Mesendoderm (in vitro differentiated cells): ENCODE measurements at regions not wholly inside any gene's neighbourhood (a gene's known extent, or its start where the extent isn't known, plus 50 kb on each side); places are given as distances from the start of the nearest gene placed in this dataset.

Source experiments
- DNase-seq: peaks from one replicate; pipeline ENCODE4 v3.0.0; 2013
- H2AK5ac ChIP-seq: 2 replicates; pipeline ENCODE4 v1.6.1; 2013; ENCODE audit warnings: low read length, inconsistent platforms
- H2BK120ac ChIP-seq: 2 replicates; pipeline ENCODE4 v1.6.1; 2013; ENCODE audit warnings: low read depth, mild to moderate bottlenecking, low read length, moderate library complexity, mixed read lengths
- H2BK15ac ChIP-seq: replicated peaks from 2 replicates; pipeline ENCODE4 v1.6.1; 2013; ENCODE audit warnings: low read depth, mild to moderate bottlenecking, moderate library complexity
- H2BK5ac ChIP-seq: 2 replicates; pipeline ENCODE4 v1.6.1; 2013; ENCODE audit warnings: low read length, inconsistent platforms
- H3K18ac ChIP-seq: 2 replicates; pipeline ENCODE4 v1.6.1; 2013; ENCODE audit warnings: mild to moderate bottlenecking, low read length, mixed read lengths
- H3K23ac ChIP-seq: one replicate; pipeline ENCODE4 v1.6.1; 2013; ENCODE audit warnings: low read length
- H3K27ac ChIP-seq: 2 replicates; pipeline ENCODE4 v1.5.1; 2013; ENCODE audit warnings: low read depth, mild to moderate bottlenecking, inconsistent platforms, low read length, moderate library complexity
- H3K27me3 ChIP-seq: 2 replicates; pipeline ENCODE4 v1.6.1; 2013; ENCODE audit warnings: low read length, control low read depth, mild to moderate bottlenecking, inconsistent platforms; ENCODE audit not compliant: insufficient read depth, poor library complexity
- H3K36me3 ChIP-seq: 2 replicates; pipeline ENCODE4 v1.6.1; 2013; ENCODE audit warnings: low read length, inconsistent platforms; ENCODE audit not compliant: control insufficient read depth, insufficient read depth
- H3K4ac ChIP-seq: one replicate; pipeline ENCODE4 v1.6.1; 2013; ENCODE audit warnings: low read depth, mild to moderate bottlenecking, low read length, moderate library complexity
- H3K4me1 ChIP-seq: 2 replicates; pipeline ENCODE4 v1.6.1; 2013; ENCODE audit warnings: low read depth, low read length, inconsistent platforms; ENCODE audit not compliant: control insufficient read depth
- H3K4me2 ChIP-seq: 2 replicates; pipeline ENCODE4 v1.6.1; 2013; ENCODE audit warnings: low read length
- H3K4me3 ChIP-seq: 2 replicates; pipeline ENCODE4 v1.5.1; 2013; ENCODE audit warnings: mild to moderate bottlenecking, low read length
- H3K56ac ChIP-seq: one replicate; pipeline ENCODE4 v1.6.1; 2013; ENCODE audit warnings: low read length
- H3K79me1 ChIP-seq: 2 replicates; pipeline ENCODE4 v1.6.1; 2013; ENCODE audit warnings: low read length, inconsistent platforms
- H3K79me2 ChIP-seq: 2 replicates; pipeline ENCODE4 v1.6.1; 2013; ENCODE audit warnings: mild to moderate bottlenecking, low read length; ENCODE audit not compliant: control insufficient read depth, insufficient read depth
- H3K9ac ChIP-seq: 2 replicates; pipeline ENCODE4 v1.6.1; 2013; ENCODE audit warnings: low read length, inconsistent platforms
- H4K5ac ChIP-seq: one replicate; pipeline ENCODE4 v1.6.1; 2013; ENCODE audit warnings: low read length
- H4K8ac ChIP-seq: one replicate; pipeline ENCODE4 v1.6.1; 2013; ENCODE audit warnings: low read depth, mild to moderate bottlenecking, control low read depth, low read length, moderate library complexity
- WGBS: extraction: QIAGEN DNeasy Blood & Tissue Kit; methylation state at CpG from one replicate; pipeline ENCODE4 v1.1.7; 2013; ENCODE audit warnings: low lambda C conversion rate, missing lambda C conversion rate; ENCODE audit not compliant: insufficient coverage; ENCODE audit errors: extremely low coverage; 5-methylcytosine and 5-hydroxymethylcytosine counted together

DNA sequence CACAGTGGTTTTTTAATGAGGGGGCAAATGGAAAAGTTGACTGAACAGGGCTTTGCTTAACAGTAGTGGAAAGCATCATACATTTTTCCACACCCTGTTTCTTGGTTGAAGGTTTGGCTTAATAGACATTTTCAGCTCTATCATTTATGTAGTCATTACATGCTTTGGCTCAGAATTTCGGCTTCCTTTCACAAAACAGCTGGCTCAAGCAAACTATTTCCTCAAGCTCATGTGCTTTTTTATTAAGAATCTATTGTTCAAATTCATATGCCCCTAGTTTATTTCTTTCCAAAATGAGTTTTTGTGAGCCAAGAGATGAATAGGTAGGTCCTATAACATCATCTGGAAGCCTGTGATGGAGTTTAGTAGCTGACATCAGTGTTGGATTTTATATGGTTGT, 113.8 kb downstream of the SLITRK6 start:
- H3K4me3 ChIP-seq: no peak overlapping the region
- no peaks in the 10 kb centered on the region for H3K27me3 ChIP-seq
- no peak overlapping the region for H4K5ac ChIP-seq
- H3K79me1 ChIP-seq: no peaks in the 10 kb centered on the region
- H2BK120ac ChIP-seq: no peak overlapping the region
- no peak overlapping the region for H3K4ac ChIP-seq
- H3K79me2 ChIP-seq: no peaks in the 10 kb centered on the region
- no peaks in the 10 kb centered on the region for H3K4me1 ChIP-seq
- H2AK5ac ChIP-seq: no peak overlapping the region
- H3K4me2 ChIP-seq: no peak overlapping the region
- no peak overlapping the region for H3K23ac ChIP-seq
- H3K36me3 ChIP-seq: no peaks in the 10 kb centered on the region
- H3K27ac ChIP-seq: no peak overlapping the region
- H2BK5ac ChIP-seq: no peak overlapping the region
- no peak overlapping the region for H3K56ac ChIP-seq
- no peak overlapping the region for H2BK15ac ChIP-seq
- DNase-seq: no peak
- H3K18ac ChIP-seq: no peak overlapping the region
- WGBS: no CpG with 5 or more reads among the region's 1 CpG
- no peak overlapping the region for H3K9ac ChIP-seq
- H4K8ac ChIP-seq: no peak overlapping the region

DNA sequence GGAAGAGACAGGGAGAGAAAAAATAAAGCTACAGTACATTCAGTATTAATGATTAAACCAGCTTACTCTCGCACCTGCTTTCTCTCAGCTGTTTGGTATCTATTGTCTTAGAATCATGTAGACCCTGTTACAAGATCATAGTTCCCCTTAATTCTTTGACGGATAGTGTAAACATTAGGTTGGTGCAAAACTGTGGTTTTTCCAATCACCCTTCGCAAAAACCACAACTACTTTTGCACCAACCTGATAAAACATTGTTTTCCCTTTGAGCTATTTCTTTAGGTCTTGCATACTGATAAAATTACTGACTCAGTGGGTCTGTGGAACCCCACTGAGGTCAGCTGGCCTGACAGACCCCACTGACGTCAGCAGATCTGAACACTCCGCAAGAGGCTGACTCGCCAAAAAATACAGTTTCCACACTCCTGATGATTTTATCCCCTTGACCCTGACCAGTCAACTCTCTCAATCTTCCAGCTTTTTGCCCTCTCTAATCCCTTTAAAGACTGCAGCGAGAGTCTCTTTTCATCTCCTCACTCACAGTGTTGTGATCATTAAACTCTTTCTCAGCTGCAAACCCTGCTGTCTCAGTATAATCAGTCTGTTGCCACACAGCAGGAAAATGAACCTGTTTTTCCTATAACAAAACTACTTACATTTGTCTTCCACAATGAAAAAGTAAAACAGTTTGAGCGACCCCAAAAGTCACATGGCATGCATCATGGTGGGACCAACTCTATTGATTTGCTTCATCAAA, 123.9 kb downstream of the SLITRK6 start:
- Histone ChIP-seq H2BK15ac (no peak overlapping the region), H4K5ac (no peak overlapping the region), H2AK5ac (no peak overlapping the region), H3K4me2 (no peak overlapping the region), H3K36me3 (no peaks in the 10 kb centered on the region), H3K27me3 (no peaks in the 10 kb centered on the region), H3K4me3 (no peak overlapping the region), H4K8ac (no peak overlapping the region), H2BK120ac (no peak overlapping the region), H3K79me2 (no peaks in the 10 kb centered on the region), H3K56ac (no peak overlapping the region), H3K9ac (no peak overlapping the region), H3K18ac (no peak overlapping the region), H3K4ac (no peak overlapping the region), H3K79me1 (no peaks in the 10 kb centered on the region), H3K23ac (no peak overlapping the region), H3K27ac (no peak overlapping the region), H2BK5ac (no peak overlapping the region), H3K4me1 (no peaks in the 10 kb centered on the region)
- DNase-seq: no peak
- WGBS: no CpG with 5 or more reads among the region's 8 CpGs

GRCh38 chr13:85671336-85671735, 127.9 kb downstream of the SLITRK6 start:
- WGBS: no CpG with 5 or more reads among the region's 3 CpGs
- Histone ChIP-seq H3K56ac (no peak overlapping the region), H3K4me3 (no peak overlapping the region), H3K36me3 (no peaks in the 10 kb centered on the region), H3K79me2 (no peaks in the 10 kb centered on the region), H3K27ac (no peak overlapping the region), H3K4me1 (no peaks in the 10 kb centered on the region), H2BK15ac (no peak overlapping the region), H3K79me1 (no peaks in the 10 kb centered on the region), H3K23ac (no peak overlapping the region), H2BK120ac (no peak overlapping the region), H3K18ac (no peak overlapping the region), H2BK5ac (no peak overlapping the region), H3K4me2 (no peak overlapping the region), H4K5ac (no peak overlapping the region), H2AK5ac (no peak overlapping the region), H4K8ac (no peak overlapping the region), H3K4ac (no peak overlapping the region), H3K9ac (no peak overlapping the region), H3K27me3 (no peaks in the 10 kb centered on the region)
- no peak for DNase-seq

DNA sequence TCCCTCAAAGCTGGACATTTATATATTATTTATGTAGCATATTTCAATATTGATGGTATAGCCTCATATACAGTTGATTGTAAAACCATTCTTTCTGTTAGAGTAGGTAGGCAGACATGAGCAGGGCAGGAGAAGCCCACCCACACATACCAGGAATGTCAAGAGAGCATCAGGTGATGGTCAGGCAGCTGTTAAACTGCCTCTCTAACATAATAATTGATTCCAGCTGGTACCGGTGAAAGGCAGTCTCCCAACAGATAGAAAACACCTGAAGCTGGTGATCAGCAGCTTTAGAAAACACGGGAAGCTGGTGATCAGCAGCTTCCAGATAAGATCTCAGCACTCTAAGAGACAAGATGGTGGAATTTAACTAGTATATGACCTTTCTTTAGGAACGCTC, 132.9 kb downstream of the SLITRK6 start:
- no peak overlapping the region for H3K27ac ChIP-seq
- WGBS: no CpG with 5 or more reads among the region's 3 CpGs
- H4K5ac ChIP-seq: no peak overlapping the region

GRCh38 chr13:85665286-85665685, 133.9 kb downstream of the SLITRK6 start:
- no peak overlapping the region for H3K4me2 ChIP-seq
- H3K9ac ChIP-seq: no peak overlapping the region
- H4K8ac ChIP-seq: no peak overlapping the region
- H3K4me3 ChIP-seq: no peak overlapping the region
- no peak overlapping the region for H4K5ac ChIP-seq
- H3K18ac ChIP-seq: no peak overlapping the region
- WGBS: no CpG with 5 or more reads among the region's 4 CpGs
- DNase-seq: peak; percentile 13
- no peak overlapping the region for H3K56ac ChIP-seq
- H3K27ac ChIP-seq: no peak overlapping the region
- no peak overlapping the region for H2AK5ac ChIP-seq
- no peaks in the 10 kb centered on the region for H3K79me1 ChIP-seq
- H3K27me3 ChIP-seq: no peaks in the 10 kb centered on the region
- H3K79me2 ChIP-seq: no peaks in the 10 kb centered on the region
- no peak overlapping the region for H3K4ac ChIP-seq
- no peak overlapping the region for H2BK120ac ChIP-seq
- no peaks in the 10 kb centered on the region for H3K4me1 ChIP-seq
- H3K23ac ChIP-seq: no peak overlapping the region
- H3K36me3 ChIP-seq: no peaks in the 10 kb centered on the region
- H2BK5ac ChIP-seq: no peak overlapping the region
- H2BK15ac ChIP-seq: no peak overlapping the region

More for the DNA sequence above, 132.9 kb downstream of the SLITRK6 start:
- H3K36me3 ChIP-seq: no peaks in the 10 kb centered on the region
- DNase-seq: peak; percentile 87
- H2AK5ac ChIP-seq: no peak overlapping the region
- H3K9ac ChIP-seq: no peak overlapping the region
- no peak overlapping the region for H3K18ac ChIP-seq
- H3K4me1 ChIP-seq: no peaks in the 10 kb centered on the region
- no peak overlapping the region for H4K8ac ChIP-seq
- no peak overlapping the region for H2BK15ac ChIP-seq
- H3K4me2 ChIP-seq: no peak overlapping the region
- H3K56ac ChIP-seq: no peak overlapping the region
- H3K79me2 ChIP-seq: no peaks in the 10 kb centered on the region
- H2BK5ac ChIP-seq: no peak overlapping the region
- H3K79me1 ChIP-seq: no peaks in the 10 kb centered on the region
- no peak overlapping the region for H3K4me3 ChIP-seq
- no peaks in the 10 kb centered on the region for H3K27me3 ChIP-seq
- no peak overlapping the region for H3K23ac ChIP-seq
- H3K4ac ChIP-seq: no peak overlapping the region
- H2BK120ac ChIP-seq: no peak overlapping the region

DNA sequence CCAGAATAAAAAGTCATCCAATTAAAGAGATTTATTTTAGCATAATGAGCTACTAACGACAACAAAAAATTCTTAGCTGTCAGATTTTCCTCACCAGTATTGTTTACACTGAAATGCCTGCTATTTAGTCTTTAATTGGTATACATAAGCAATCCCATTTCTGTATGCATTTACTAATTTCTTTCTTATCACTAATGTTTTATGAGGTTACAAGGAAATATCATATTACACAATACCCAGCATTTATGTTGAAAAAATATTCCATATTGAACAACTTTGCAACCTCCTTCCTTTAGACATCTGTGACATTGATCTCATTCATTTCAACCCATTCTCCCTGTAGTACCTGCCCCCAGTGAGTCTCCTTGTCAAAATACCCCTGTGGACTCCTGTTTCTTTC, 135.4 kb downstream of the SLITRK6 start:
- H2BK120ac ChIP-seq: no peak overlapping the region
- WGBS: no CpG with 5 or more reads among the region's 1 CpG
- no peak overlapping the region for H4K8ac ChIP-seq
- no peak overlapping the region for H3K27ac ChIP-seq
- no peaks in the 10 kb centered on the region for H3K4me1 ChIP-seq
- H2BK15ac ChIP-seq: no peak overlapping the region
- no peaks in the 10 kb centered on the region for H3K79me2 ChIP-seq
- no peak overlapping the region for H3K4me2 ChIP-seq
- H3K18ac ChIP-seq: no peak overlapping the region
- H4K5ac ChIP-seq: no peak overlapping the region
- H3K4ac ChIP-seq: no peak overlapping the region
- no peak overlapping the region for H3K56ac ChIP-seq
- H3K4me3 ChIP-seq: no peak overlapping the region
- no peak overlapping the region for H3K23ac ChIP-seq
- H3K36me3 ChIP-seq: no peaks in the 10 kb centered on the region
- H3K79me1 ChIP-seq: no peaks in the 10 kb centered on the region
- H3K27me3 ChIP-seq: no peaks in the 10 kb centered on the region
- no peak overlapping the region for H3K9ac ChIP-seq
- H2BK5ac ChIP-seq: no peak overlapping the region
- DNase-seq: no peak
- H2AK5ac ChIP-seq: no peak overlapping the region
